CD4-positive, alpha-beta memory T cell (primary cell): ENCODE measurements at regions not wholly inside any gene's neighbourhood (a gene's known extent, or its start where the extent isn't known, plus 50 kb on each side); places are given as distances from the start of the nearest gene placed in this dataset.
"Not testable (repeated sequence)": the region's sequence is repeated elsewhere in the genome, so short reads cannot be mapped to it uniquely, and the experiment has no call there.

Experiments used
- CTCF ChIA-PET: fragments of 350-600 bp; sonication (Branson Sonifier 250); formaldehyde crosslinking; loops from one replicate; lab custom pipeline; 2021; ENCODE audit warnings: inconsistent platforms; ENCODE audit not compliant: partially characterized antibody; lab: Charles Lee
- POLR2A ChIA-PET: fragments of 350-600 bp; sonication (Branson Sonifier 250); formaldehyde crosslinking; loops from one replicate; lab custom pipeline; 2021; ENCODE audit not compliant: partially characterized antibody; lab: Charles Lee
- DNase-seq, 5 donors: peaks; one replicate each; pipeline versions ENCODE4 v3.0.0 to v3.0.0-alpha.2; 2020 to 2022; ENCODE audit warnings: mixed read lengths in 1 of 5
- H3K27ac ChIP-seq: one replicate; pipeline ENCODE4 v1.7.0; 2013; ENCODE audit warnings: low read depth, low read length
- H3K27me3 ChIP-seq: 2 replicates; pipeline ENCODE4 v1.7.0; 2013; ENCODE audit warnings: mild to moderate bottlenecking, low read length, moderate library complexity; ENCODE audit not compliant: insufficient read depth
- H3K36me3 ChIP-seq: 2 replicates; pipeline ENCODE4 v1.7.0; 2013; ENCODE audit warnings: mild to moderate bottlenecking, low read length, moderate library complexity; ENCODE audit not compliant: insufficient read depth
- H3K4me1 ChIP-seq: 2 replicates; pipeline ENCODE4 v1.7.0; 2013; ENCODE audit warnings: mild to moderate bottlenecking, low read length, moderate library complexity; ENCODE audit not compliant: insufficient read depth
- H3K4me3 ChIP-seq, 2 donors: one replicate each; pipeline ENCODE4 v1.7.0; 2013; ENCODE audit warnings: low read length in 2 of 2, mild to moderate bottlenecking in 1 of 2
- H3K9me3 ChIP-seq, 2 donors: one replicate each; pipeline ENCODE4 v1.7.0; 2013; ENCODE audit warnings: low read length in 2 of 2, control low read depth in 1 of 2; ENCODE audit not compliant: control insufficient read depth in 1 of 2
- H3K27ac Mint-ChIP-seq, 7 donors: one replicate each; pipeline ENCODE4 v1.8.0; 2020 to 2021; ENCODE audit warnings: mixed read lengths in 7 of 7, mild to moderate bottlenecking in 6 of 7, inconsistent platforms in 3 of 7, moderate library complexity in 3 of 7
- H3K27me3 Mint-ChIP-seq, 2 donors: one replicate each; pipeline ENCODE4 v1.8.0; 2020 to 2021; ENCODE audit warnings: mixed read lengths in 2 of 2
- H3K36me3 Mint-ChIP-seq, 2 donors: one replicate each; pipeline ENCODE4 v1.8.0; 2020 to 2021; ENCODE audit warnings: mixed read lengths in 2 of 2, inconsistent platforms in 1 of 2, mild to moderate bottlenecking in 1 of 2
- H3K4me1 Mint-ChIP-seq, 4 donors: one replicate each; pipeline ENCODE4 v1.8.0; 2020 to 2021; ENCODE audit warnings: mixed read lengths in 4 of 4, mild to moderate bottlenecking in 1 of 4
- H3K4me3 Mint-ChIP-seq, 8 donors: one replicate each; pipeline ENCODE4 v1.8.0; 2020 to 2021; ENCODE audit warnings: mixed read lengths in 8 of 8, mild to moderate bottlenecking in 7 of 8, moderate library complexity in 6 of 8, inconsistent platforms in 3 of 8
- H3K9me3 Mint-ChIP-seq, 8 donors: one replicate each; pipeline ENCODE4 v1.8.0; 2020 to 2021; ENCODE audit warnings: mixed read lengths in 8 of 8, mild to moderate bottlenecking in 5 of 8, inconsistent platforms in 3 of 8, moderate library complexity in 1 of 8
- intact Hi-C: fragments of 100-400 bp; cut with micrococcal nuclease; formaldehyde crosslinking; loops from one replicate; pipeline ENCODE4 v1.15.1; 2023

- no peaks in the 10 kb centered on the region for H3K4me1 Mint-ChIP-seq
- H3K27me3 Mint-ChIP-seq, result no peaks in the 10 kb centered on the region
- H3K27ac ChIP-seq, result no peak overlapping the region
- no peaks in the 10 kb centered on the region for H3K4me1 ChIP-seq
- intact Hi-C loops, result no loop called here
- CTCF ChIA-PET, result no interaction called here
- H3K9me3 ChIP-seq, result no peaks in the 10 kb centered on the region
- no peak overlapping the region for H3K27ac Mint-ChIP-seq
- no peaks in the 10 kb centered on the region for H3K36me3 Mint-ChIP-seq
- no peak for DNase-seq
- H3K27me3 ChIP-seq, result no peaks in the 10 kb centered on the region
- peaks cover 0 to 25% (median 11%) of the 10 kb centered on the region in 8 donors for H3K9me3 Mint-ChIP-seq
- no peak overlapping the region for H3K4me3 ChIP-seq
- no peak overlapping the region for H3K4me3 Mint-ChIP-seq
- POLR2A ChIA-PET, result no interaction called here
- no peaks in the 10 kb centered on the region for H3K36me3 ChIP-seq
Observed at GRCh38 chr14:27267876-27268275, 670.0 kb upstream of the NOVA1 start.

- intact Hi-C loops, result no loop called here
- H3K27me3 Mint-ChIP-seq, result no peaks in the 10 kb centered on the region
- H3K4me3 Mint-ChIP-seq, result no peak overlapping the region
- no peaks in the 10 kb centered on the region for H3K4me1 Mint-ChIP-seq
- H3K27me3 ChIP-seq, result no peaks in the 10 kb centered on the region
- H3K27ac Mint-ChIP-seq, result no peak overlapping the region
- ChIA-PET POLR2A (no interaction called here), CTCF (no interaction called here)
- H3K36me3 Mint-ChIP-seq, result no peaks in the 10 kb centered on the region
- no peak for DNase-seq
- H3K36me3 ChIP-seq, result no peaks in the 10 kb centered on the region
- no peak overlapping the region for H3K4me3 ChIP-seq
- no peaks in the 10 kb centered on the region for H3K9me3 ChIP-seq
- H3K9me3 Mint-ChIP-seq, result peaks cover 0 to 23% (median 15%) of the 10 kb centered on the region in 8 donors
- H3K4me1 ChIP-seq, result no peaks in the 10 kb centered on the region
- no peak overlapping the region for H3K27ac ChIP-seq
Observed at GRCh38 chr14:27270716-27271115, 672.9 kb upstream of the NOVA1 start.

GRCh38 chr14:27278341-27278740 lies 680.5 kb upstream of the NOVA1 start:
- no peak overlapping the region for H3K27ac Mint-ChIP-seq
- H3K4me1 Mint-ChIP-seq, result no peaks in the 10 kb centered on the region
- H3K9me3 Mint-ChIP-seq, result peaks cover 0 to 31% (median 17%) of the 10 kb centered on the region in 8 donors
- no peak overlapping the region for H3K4me3 Mint-ChIP-seq
- Histone ChIP-seq H3K4me3 (no peak overlapping the region), H3K9me3 (no peaks in the 10 kb centered on the region), H3K27ac (no peak overlapping the region), H3K36me3 (no peaks in the 10 kb centered on the region), H3K27me3 (no peaks in the 10 kb centered on the region), H3K4me1 (no peaks in the 10 kb centered on the region)
- no peak for DNase-seq
- POLR2A ChIA-PET, result no interaction called here
- no peaks in the 10 kb centered on the region for H3K36me3 Mint-ChIP-seq
- no peaks in the 10 kb centered on the region for H3K27me3 Mint-ChIP-seq
- CTCF ChIA-PET, result no interaction called here
- intact Hi-C loops, result no loop called here

GRCh38 chr14:27305441-27305945 lies 707.7 kb upstream of the NOVA1 start:
- Histone ChIP-seq H3K9me3 (peaks cover 0 to under 1% of the 10 kb centered on the region in 2 donors), H3K4me1 (no peaks in the 10 kb centered on the region), H3K4me3 (no peak overlapping the region), H3K36me3 (no peaks in the 10 kb centered on the region), H3K27me3 (no peaks in the 10 kb centered on the region), H3K27ac (no peak overlapping the region)
- no peaks in the 10 kb centered on the region for H3K27me3 Mint-ChIP-seq
- no peak overlapping the region for H3K27ac Mint-ChIP-seq
- DNase-seq, result no peak
- intact Hi-C loops, result no loop called here
- H3K4me1 Mint-ChIP-seq, result no peaks in the 10 kb centered on the region
- CTCF ChIA-PET, result no interaction called here
- H3K9me3 Mint-ChIP-seq, result peaks cover 0 to 52% (median 20%) of the 10 kb centered on the region in 8 donors
- POLR2A ChIA-PET, result no interaction called here
- no peak overlapping the region for H3K4me3 Mint-ChIP-seq
- H3K36me3 Mint-ChIP-seq, result peaks cover 0 to 2% of the 10 kb centered on the region in 2 donors

- H3K36me3 Mint-ChIP-seq, H3K27me3 Mint-ChIP-seq, DNase-seq, intact Hi-C loops, H3K36me3 ChIP-seq, H3K4me1 Mint-ChIP-seq, POLR2A ChIA-PET, H3K27ac Mint-ChIP-seq, H3K4me3 ChIP-seq, H3K4me3 Mint-ChIP-seq, H3K4me1 ChIP-seq, CTCF ChIA-PET, H3K27ac ChIP-seq, H3K27me3 ChIP-seq: not testable (repeated sequence)
- peaks cover 0 to 37% (median 22%) of the 10 kb centered on the region in 8 donors for H3K9me3 Mint-ChIP-seq
- H3K9me3 ChIP-seq, result peaks cover 0 to 10% of the 10 kb centered on the region in 2 donors
Observed at GRCh38 chr14:27312730-27313129, 714.9 kb upstream of the NOVA1 start.

GRCh38 chr14:27314231-27314630 lies 716.4 kb upstream of the NOVA1 start:
- H3K27me3 Mint-ChIP-seq, result no peaks in the 10 kb centered on the region
- H3K4me1 ChIP-seq, result no peaks in the 10 kb centered on the region
- CTCF ChIA-PET, result no interaction called here

GRCh38 chr14:27315477-27315876 lies 717.6 kb upstream of the NOVA1 start:
- no peaks in the 10 kb centered on the region for H3K27me3 Mint-ChIP-seq
- CTCF ChIA-PET, result no interaction called here
- no peak overlapping the region for H3K27ac Mint-ChIP-seq
- no peaks in the 10 kb centered on the region for H3K36me3 Mint-ChIP-seq
- H3K4me1 ChIP-seq, result no peaks in the 10 kb centered on the region
- peaks cover 0 to 10% of the 10 kb centered on the region in 2 donors for H3K9me3 ChIP-seq
- no peaks in the 10 kb centered on the region for H3K27me3 ChIP-seq
- H3K4me1 Mint-ChIP-seq, result no peaks in the 10 kb centered on the region
- H3K36me3 ChIP-seq, result no peaks in the 10 kb centered on the region
- no peak overlapping the region for H3K27ac ChIP-seq
- DNase-seq, result no peak
- intact Hi-C loops, result no loop called here
- H3K4me3 ChIP-seq, result no peak overlapping the region
- peaks cover 0 to 20% (median 9%) of the 10 kb centered on the region in 8 donors for H3K9me3 Mint-ChIP-seq
- POLR2A ChIA-PET, result no interaction called here
- no peak overlapping the region for H3K4me3 Mint-ChIP-seq

More at GRCh38 chr14:27314231-27314630, 716.4 kb upstream of the NOVA1 start:
- Mint-ChIP-seq H3K9me3 (peaks cover 0 to 32% (median 13%) of the 10 kb centered on the region in 8 donors), H3K4me3 (no peak overlapping the region), H3K27ac (no peak overlapping the region), H3K4me1 (no peaks in the 10 kb centered on the region), H3K36me3 (no peaks in the 10 kb centered on the region)
- POLR2A ChIA-PET, result no interaction called here
- Histone ChIP-seq H3K27me3 (no peaks in the 10 kb centered on the region), H3K9me3 (peaks cover 0 to 10% of the 10 kb centered on the region in 2 donors), H3K36me3 (no peaks in the 10 kb centered on the region), H3K4me3 (no peak overlapping the region), H3K27ac (no peak overlapping the region)
- intact Hi-C loops, result no loop called here
- DNase-seq, result no peak

GRCh38 chr14:27315947-27316346 lies 718.1 kb upstream of the NOVA1 start:
- H3K4me3 ChIP-seq, result no peak overlapping the region
- no peak for DNase-seq
- Mint-ChIP-seq H3K36me3 (no peaks in the 10 kb centered on the region), H3K4me1 (no peaks in the 10 kb centered on the region), H3K4me3 (no peak overlapping the region), H3K27ac (no peak overlapping the region), H3K27me3 (no peaks in the 10 kb centered on the region), H3K9me3 (peaks cover 0 to 16% (median 8%) of the 10 kb centered on the region in 8 donors)
- POLR2A ChIA-PET, result no interaction called here
- intact Hi-C loops, result no loop called here
- H3K36me3 ChIP-seq, result no peaks in the 10 kb centered on the region
- peaks cover 0 to 5% of the 10 kb centered on the region in 2 donors for H3K9me3 ChIP-seq
- CTCF ChIA-PET, result no interaction called here
- H3K4me1 ChIP-seq, result no peaks in the 10 kb centered on the region
- H3K27ac ChIP-seq, result no peak overlapping the region
- no peaks in the 10 kb centered on the region for H3K27me3 ChIP-seq
